ENCODE measurements at regions not wholly inside any gene's neighbourhood (a gene's known extent, or its start where the extent isn't known, plus 50 kb on each side); places are given as distances from the start of the nearest gene placed in this dataset.

GRCh38 chr16:65178151-65178550 is 56.3 kb upstream of the CDH11 start:
- H3K4me3 Mint-ChIP-seq = no peak overlapping the region
- ATAC-seq (ENCODE audit: low read depth) = no peak

GRCh38 chr16:65176603-65177002 is 54.7 kb upstream of the CDH11 start:
- ATAC-seq (ENCODE audit: low read depth) (no peak), DNase-seq (no peak)
- Mint-ChIP-seq H3K36me3 (no peaks in the 10 kb centered on the region), H3K27me3 (no peaks in the 10 kb centered on the region), H3K9me3 (peaks cover 5% of the 10 kb centered on the region), H3K4me3 (no peak overlapping the region), H3K4me1 (no peaks in the 10 kb centered on the region), H3K27ac (no peak overlapping the region)
- POLR2A ChIA-PET = no interaction called here

More at GRCh38 chr16:65178151-65178550, 56.3 kb upstream of the CDH11 start:
- Mint-ChIP-seq H3K9me3 (peaks cover 6% of the 10 kb centered on the region), H3K36me3 (no peaks in the 10 kb centered on the region), H3K27ac (no peak overlapping the region), H3K4me1 (no peaks in the 10 kb centered on the region), H3K27me3 (no peaks in the 10 kb centered on the region)
- POLR2A ChIA-PET = no interaction called here
- DNase-seq = no peak

DNA sequence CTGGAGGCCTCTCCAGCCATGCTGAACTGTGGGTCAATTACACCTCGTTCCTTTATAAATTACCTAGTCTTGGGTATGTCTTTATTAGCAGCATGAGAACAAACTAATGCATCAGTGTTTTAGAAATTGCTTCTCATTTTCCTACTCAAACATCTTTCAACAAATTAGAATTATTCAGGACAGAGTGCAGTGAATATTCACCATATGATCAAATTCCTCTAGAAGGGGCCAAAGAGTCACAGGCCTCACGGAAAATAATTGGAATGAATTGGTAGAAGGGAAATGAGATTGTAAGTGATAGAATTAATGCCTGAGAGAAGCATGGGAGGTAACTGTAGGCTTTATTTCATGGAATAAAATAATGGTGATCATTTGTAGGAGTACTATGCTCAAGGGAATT is 50.5 kb upstream of the CDH11 start:
- Mint-ChIP-seq H3K36me3 (no peaks in the 10 kb centered on the region), H3K4me3 (no peak overlapping the region), H3K9me3 (peaks cover 3% of the 10 kb centered on the region), H3K4me1 (no peaks in the 10 kb centered on the region), H3K27me3 (no peaks in the 10 kb centered on the region), H3K27ac (no peak overlapping the region)
- ATAC-seq (ENCODE audit: low read depth) (no peak), DNase-seq (no peak)
- POLR2A ChIA-PET = no interaction called here

Measured in activated naive CD8-positive, alpha-beta T cell treated with anti-CD3 and anti-CD28 coated beads, Interleukin-2, amount 10 ng/mL, durations not matched to agents 7 days and 5 days (primary cell).